DMS53 (cell line): ENCODE measurements at regions not wholly inside any gene's neighbourhood (a gene's known extent, or its start where the extent isn't known, plus 50 kb on each side); places are given as distances from the start of the nearest gene placed in this dataset.
"Not testable (repeated sequence)": the region's sequence is repeated elsewhere in the genome, so short reads cannot be mapped to it uniquely, and the experiment has no call there.

Experiments
- DNase-seq: peaks from one replicate; lab custom pipeline; 2025; lab: John Stamatoyannopoulos, UW

- no peak for DNase-seq
Measured at GRCh38 chr20:29427201-29428060, 1830.0 kb upstream of the DEFB115 start.

GRCh38 chr20:29430531-29430930, 1826.9 kb upstream of the DEFB115 start:
- DNase-seq: no peak

GRCh38 chr20:29440721-29441120, 1816.7 kb upstream of the DEFB115 start:
- not testable (repeated sequence) for DNase-seq

- DNase-seq: peak; percentile 37
Measured at GRCh38 chr20:29443206-29443781, 1814.2 kb upstream of the DEFB115 start.

- no peak for DNase-seq
Measured at GRCh38 chr20:29443819-29444218, 1813.6 kb upstream of the DEFB115 start.

- peak; percentile 63 for DNase-seq
Measured at GRCh38 chr20:29445050-29445907, 1812.2 kb upstream of the DEFB115 start.

- not testable (repeated sequence) for DNase-seq
Measured at GRCh38 chr20:29447517-29448484, 1809.7 kb upstream of the DEFB115 start.

- DNase-seq: no peak
Measured at GRCh38 chr20:29448806-29449470, 1808.5 kb upstream of the DEFB115 start.

GRCh38 chr20:29452186-29452585, 1805.3 kb upstream of the DEFB115 start:
- no peak for DNase-seq

GRCh38 chr20:29456987-29457693, 1800.3 kb upstream of the DEFB115 start:
- DNase-seq: not testable (repeated sequence)

GRCh38 chr20:29472606-29473005, 1784.9 kb upstream of the DEFB115 start:
- no peak for DNase-seq

GRCh38 chr20:29492840-29493239, 1764.6 kb upstream of the DEFB115 start:
- DNase-seq: not testable (repeated sequence)

- DNase-seq: peak; percentile 29
Measured at GRCh38 chr20:29496767-29497166, 1760.7 kb upstream of the DEFB115 start.

GRCh38 chr20:29497261-29497671, 1760.2 kb upstream of the DEFB115 start:
- DNase-seq: peak; percentile 93

- DNase-seq: peak; percentile 45
Measured at GRCh38 chr20:29497684-29498083, 1759.8 kb upstream of the DEFB115 start.

GRCh38 chr20:29500738-29501137, 1756.7 kb upstream of the DEFB115 start:
- DNase-seq: not testable (repeated sequence)

- not testable (repeated sequence) for DNase-seq
Measured at GRCh38 chr20:29514634-29515033, 1742.8 kb upstream of the DEFB115 start.

GRCh38 chr20:29516847-29517246, 1740.6 kb upstream of the DEFB115 start:
- DNase-seq: not testable (repeated sequence)

- DNase-seq: peak; percentile 24
Measured at GRCh38 chr20:29519610-29520241, 1737.7 kb upstream of the DEFB115 start.
